GM19043 (cell line): ENCODE measurements at regions not wholly inside any gene's neighbourhood (a gene's known extent, or its start where the extent isn't known, plus 50 kb on each side); places are given as distances from the start of the nearest gene placed in this dataset.

Source experiments
- ATAC-seq: cut with Tn5 transposase; IDR thresholded peaks from one replicate; pipeline ENCODE4 v1.9.1; 2021; ENCODE audit warnings: low read depth; ENCODE audit not compliant: unreplicated experiment

DNA sequence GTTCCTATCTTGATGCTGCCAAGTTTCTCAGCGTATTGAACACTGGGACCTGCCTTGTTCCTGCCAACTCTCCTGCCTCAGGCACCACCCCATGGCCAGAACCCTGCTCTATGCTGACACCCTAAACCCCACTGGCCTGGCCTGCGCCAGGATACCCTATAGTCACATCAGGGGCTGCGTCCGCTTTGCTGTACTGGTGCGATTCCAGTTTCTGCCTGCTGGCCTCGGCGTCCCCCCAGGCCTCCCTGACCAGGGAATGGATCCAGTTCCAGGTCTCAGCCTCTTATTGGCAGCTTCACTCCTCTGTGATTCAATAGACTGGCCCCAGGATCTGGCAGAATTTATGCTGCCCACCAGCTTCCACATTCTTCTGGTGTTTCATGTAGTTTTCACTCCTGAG lies 55.0 kb downstream of the GPR6 start:
- ATAC-seq: no peak

DNA sequence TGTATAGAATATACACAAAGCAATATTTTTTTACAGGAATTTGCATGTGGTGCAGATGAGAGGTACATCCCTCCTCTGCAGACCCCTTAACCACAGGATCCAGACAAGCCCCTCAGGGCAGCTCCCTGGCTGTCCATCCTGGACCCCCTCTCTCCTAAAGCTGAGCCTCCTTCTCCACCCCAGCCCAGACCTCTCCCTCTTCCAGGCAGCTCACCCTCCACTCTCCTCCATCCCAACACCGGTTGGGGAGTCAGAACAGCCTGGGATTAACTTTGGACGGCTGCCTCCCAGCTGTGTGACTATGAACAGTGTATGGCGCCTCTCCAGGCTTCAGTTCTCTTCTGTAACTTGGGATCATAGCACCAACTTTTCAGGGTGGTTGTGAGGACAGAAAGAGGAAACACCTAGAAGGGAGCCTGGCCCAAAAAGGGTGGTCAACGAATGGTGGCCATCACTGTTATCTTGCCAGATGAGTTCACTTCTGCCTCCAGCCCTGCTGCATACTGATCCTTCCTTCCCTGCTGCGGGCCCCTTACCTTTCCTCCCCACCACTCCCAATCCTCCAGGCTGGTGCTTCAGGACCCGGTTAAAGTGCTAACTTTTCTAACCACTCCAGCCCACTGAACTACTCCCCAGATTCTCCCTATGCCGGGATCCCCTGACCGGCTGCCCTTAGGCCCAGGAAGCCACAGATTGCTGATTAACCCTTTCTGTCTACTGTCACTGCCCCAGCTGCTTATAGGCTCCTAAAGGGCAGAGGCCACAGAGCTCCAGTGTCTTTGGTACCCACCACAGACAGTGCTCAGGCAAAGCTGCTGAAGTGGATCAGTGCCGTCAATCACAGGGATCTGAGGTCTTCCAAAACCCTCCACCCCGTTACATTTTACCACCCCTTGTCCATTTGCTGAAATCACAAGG lies 55.9 kb downstream of the GPR6 start:
- ATAC-seq: no peak

DNA sequence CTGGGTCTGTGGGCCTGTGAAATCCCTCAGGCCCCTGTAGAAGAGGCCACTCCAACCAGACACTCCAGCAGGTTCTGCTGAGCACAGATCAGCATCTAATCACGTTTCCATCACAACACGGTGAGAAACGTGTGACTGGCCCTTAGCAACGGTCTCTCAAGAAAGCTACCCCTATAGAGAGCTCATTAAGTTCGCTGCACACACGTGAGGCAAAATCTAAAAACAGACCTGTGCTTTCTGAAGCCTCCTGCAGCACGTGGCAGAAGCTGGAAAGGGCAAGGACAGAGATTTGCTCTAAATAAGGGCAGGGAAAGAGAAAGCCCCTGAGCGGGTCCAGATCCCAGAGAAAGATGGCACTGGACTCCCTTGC lies 56.5 kb downstream of the GPR6 start:
- no peak for ATAC-seq

DNA sequence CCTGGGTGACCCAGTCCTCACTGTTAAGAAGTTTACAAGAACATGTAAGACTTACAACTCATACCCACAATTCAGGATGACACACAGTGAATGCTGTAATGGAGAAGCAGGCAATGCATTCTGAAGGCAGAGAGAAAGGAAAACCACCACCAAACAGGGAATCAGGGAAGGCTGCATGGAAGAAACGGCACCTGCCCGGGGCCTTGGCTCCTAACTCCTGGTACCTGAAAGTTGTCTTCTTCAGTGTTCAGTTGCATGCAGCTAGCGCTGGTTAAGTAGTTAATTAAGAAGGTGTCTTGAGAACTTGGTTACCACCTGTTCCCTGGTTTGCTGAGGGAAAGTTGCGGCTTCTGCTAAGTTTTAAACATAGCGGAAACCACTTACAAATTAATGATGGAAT lies 57.2 kb downstream of the GPR6 start:
- ATAC-seq: no peak

DNA sequence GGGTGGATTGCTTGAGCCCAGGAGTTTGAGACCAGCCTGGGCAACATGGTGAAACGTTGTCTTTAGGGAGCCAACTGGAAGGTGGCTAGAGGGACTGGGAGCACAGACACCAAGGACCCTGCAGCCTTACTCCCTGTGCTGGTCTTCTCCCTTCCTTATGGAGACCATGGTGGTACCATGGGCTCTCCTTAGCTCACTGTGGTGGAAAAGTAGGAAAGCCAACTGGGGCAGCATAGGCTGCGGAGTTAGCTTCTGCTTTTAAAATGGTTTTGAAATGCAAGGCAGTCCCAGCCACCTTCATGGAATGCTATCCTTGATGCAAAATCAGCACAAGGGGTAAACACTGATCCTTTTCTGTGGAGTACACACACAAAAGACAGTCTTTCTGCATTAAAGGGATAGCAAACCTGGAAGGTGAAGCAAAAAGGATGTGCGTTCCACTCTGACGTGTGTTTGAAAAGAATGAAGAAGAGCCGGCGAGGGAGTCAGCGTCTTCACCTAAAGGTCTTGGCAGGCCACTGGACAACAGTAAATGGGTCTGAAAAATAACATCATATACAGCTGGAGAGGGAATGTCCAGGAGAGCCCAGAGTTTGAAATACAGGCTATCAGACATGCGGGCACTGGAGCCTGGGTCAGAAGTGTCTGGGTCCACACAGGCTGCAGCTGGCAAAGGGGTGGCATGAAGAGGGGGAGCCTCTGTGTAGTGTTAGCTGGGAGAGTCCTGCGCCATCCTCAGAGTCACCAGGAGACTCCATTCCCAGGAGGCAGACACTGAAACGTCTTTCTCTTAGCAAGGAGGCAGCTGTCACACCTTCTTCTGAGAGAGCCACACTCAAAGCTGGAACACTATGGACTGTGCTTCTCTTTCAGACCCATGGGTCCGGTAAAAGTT lies 58.5 kb downstream of the GPR6 start:
- no peak for ATAC-seq

DNA sequence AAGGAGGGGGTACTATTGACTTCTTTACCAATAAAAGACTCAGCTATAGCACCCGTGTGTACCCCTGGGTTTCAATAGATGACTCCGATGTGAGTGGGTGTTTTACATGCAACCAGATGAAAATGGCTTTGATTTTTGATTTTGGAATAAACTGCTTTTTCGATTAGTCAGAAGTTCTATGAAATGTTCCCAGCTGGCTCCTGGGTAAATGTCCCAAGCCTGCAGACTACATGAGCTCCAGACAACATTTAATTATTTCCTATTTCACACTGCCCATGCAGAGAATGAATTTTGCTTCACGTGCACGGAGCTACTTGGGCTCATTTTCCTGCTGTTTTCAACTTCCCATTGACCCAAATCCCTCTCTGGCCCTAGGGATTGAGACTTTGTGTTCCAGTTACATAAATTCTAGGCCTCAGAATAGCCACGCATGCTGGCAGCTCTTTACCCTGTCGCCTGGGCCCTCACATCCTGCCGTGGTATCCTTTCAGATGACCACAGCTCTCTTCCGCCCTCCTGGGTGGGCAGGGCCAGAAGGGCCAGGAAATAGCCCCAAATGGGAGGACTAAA lies 59.7 kb downstream of the GPR6 start:
- ATAC-seq: no peak

DNA sequence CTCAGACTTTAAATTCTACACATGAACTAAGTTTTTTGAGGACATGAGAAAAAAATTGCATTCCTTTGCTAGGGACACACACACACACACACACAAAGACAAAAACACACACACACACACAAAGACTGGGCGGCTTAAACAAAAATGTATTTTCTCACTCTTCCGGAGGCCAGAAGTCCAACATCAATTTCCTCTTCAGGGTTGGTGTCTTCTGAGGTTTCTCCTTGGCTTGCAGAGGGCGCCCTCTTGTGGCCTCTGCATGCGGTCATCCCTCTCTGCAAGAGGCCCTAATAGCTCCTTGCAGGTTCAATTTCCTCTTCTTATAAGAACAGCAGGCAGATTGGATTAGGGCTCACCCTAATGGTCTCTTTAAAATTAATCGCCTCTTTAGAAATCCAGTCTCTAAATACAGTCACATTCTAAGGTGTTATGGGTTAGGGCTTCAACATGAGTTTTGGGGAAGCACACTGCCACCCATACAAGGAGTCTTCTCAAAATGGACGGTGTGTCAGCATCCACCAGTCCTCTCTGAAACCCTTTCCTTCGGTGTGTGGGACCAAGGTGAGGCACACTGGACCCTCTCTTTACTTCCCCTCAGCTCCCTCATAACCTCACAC lies 61.4 kb downstream of the GPR6 start:
- peak; percentile 76 for ATAC-seq

DNA sequence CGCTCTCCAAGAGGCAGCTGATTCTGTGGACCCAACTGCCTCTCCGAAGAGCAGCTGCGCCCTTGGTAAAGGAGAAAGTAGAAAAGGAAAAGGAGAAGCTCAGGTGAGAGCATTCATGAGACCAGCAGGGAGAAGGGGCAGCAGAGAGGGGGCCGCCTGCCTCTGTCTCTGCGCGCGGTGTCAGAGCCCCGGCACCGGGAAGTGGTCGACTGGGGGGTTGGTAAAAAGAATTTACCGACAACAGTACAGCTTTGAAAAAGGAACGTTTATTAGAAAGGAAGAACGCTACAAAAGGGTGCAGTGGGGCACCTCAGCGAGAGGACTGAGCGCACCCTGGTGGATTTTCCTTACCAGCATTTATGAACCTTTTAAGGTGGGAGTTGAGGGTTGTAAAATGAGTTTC lies 61.9 kb downstream of the GPR6 start:
- peak; percentile 39 for ATAC-seq

DNA sequence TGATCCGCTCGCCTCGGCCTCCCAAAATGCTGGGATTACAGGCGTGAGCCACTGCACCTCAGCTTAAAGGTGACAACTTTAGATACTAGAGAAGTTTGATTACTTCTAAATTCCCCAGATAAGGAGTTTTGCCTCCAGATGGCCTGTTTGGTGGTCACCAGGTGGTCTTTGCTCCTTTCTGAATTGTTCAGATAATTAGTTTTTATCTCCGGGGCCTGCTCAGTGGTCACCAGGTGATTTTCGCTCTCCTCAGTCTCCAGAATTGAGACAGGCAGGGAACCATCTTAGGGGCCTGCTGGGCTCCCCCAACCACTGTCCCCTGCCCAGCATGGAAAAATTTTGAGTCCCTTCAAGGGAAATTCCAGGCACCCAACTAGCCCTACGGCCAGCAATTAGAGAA lies 62.6 kb downstream of the GPR6 start:
- no peak for ATAC-seq

DNA sequence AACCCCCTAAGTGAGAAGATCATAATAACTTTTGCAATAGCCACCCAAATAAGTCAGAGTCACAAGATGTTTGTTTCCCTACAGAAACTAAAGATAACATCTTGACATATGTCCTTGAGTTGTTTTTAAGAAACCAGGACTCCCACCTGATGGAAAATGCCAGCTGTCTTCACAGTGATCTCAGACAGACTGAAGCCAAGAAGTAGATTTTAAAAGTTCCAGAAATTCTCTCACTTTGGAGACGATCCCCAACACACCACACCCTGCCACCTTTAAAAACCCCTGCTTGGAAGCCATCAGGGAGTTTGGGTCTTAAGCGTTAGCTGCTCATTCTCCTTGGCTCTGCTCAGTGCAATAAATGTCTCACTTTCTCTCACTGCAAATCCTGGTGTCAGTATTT lies 63.0 kb downstream of the GPR6 start:
- ATAC-seq: no peak

DNA sequence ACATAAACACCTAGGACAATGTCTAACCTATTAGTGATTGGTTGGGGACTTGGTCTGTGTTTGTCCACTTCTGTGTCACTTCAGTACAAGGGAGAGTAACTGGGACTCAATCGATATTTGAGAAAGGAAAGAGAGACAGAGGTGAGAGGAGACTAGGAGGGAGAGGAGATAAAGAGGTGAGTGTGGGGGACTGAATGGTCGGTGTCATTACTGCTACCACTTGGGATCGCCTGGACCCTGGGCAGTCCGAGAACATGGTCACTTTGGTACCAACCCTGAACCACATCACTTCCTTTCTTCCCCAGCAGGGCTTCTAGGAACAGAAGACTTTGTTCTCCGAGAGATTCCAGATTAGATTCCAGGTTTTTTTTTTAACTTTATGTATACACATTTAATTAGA lies 63.7 kb downstream of the GPR6 start:
- no peak for ATAC-seq

DNA sequence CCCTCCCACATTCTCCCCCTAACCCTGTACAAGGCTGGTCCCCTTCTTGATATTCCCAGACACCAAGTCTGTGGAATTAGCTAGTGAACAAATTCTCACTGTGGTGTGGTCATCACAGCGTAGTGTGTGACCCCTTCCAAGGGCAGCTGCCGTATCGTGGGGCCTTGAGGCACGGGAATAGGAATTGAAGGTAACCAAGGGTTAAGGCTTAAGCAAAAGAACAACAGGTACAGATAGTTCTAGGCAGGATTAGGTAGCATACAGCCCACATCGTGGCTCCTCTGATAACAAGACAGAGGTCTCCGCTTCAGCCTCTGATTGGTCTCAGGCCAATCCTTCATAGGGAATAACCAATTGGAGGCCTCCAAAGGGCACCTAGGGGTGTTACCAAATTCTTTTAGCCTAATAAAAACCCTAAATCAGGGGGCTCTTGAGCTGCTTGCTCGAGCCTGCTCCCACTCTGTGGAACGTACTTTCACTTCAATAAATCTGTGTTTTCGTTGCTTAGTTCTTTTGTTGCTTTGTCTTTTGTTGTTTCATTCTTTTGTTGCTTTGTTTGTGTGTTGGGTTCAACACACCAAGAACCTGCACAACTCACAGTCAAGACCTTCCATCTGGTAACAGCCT lies 64.7 kb downstream of the GPR6 start:
- ATAC-seq: no peak

DNA sequence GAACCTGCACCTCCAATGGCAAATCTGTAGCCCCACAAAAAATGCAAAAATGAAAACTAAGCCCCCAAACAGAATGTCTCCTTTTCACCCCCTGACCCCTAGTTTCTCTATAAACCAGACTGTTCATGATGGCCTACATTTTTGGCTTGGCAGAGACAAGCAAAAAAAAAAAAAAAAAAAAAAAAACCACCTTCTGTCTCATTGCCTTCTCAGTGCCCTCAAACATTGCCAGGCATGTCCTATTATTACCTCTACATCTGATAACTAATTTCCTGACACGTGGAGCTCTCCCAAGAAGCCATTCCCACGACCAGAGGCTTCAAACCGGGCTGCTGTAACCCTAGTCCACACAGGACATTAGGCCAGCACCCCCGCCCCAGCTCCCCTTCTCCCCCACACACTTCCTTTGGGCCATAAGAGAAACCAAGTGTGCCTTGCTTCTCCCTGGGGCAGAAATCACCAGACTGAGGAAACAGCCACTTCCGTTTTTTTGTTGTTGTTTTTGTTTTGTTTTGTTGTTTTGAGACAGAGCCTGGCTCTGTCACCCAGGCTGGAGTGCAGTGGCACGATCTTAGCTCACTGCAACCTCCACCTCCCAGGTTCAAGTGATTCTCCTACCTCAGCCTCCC lies 65.4 kb downstream of the GPR6 start:
- no peak for ATAC-seq

DNA sequence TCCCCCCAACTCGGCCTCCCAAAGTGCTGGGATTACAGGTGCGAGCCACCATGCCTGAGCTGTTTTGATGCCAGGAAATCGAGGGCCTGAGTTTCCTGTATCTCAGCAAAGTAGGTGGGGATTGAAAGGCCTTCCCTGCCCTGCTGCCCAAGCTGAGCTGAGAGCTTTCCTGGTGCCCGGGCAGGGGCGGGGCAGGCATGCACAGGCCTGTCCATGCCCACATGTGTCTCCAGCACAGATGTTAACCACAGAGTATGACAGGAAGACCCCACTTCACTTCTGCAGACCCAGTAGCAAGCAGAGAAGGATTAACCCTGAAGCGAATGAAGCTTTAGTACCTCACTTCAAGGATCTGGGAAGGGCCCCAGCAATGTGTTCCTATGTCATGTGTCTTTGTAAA lies 66.0 kb downstream of the GPR6 start:
- ATAC-seq: no peak

DNA sequence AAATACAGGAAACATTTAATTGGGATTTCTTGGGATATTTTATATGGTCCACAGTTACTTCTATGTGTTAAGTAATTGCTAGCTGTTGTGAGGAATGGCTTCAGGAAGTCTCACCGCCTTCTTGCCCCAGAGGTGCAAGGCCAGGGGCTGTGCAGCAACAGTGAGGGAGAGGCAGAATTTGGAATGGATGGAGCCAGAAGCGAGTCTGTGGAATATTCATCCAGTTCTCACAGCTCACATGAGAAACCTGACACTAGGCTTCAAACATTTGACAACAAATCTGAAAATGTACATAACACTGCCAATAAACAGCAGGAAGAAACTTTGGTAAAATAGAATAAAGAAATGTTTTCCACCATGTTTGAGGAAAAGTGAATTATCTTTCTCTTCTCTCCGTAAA lies 66.5 kb downstream of the GPR6 start:
- ATAC-seq: no peak

DNA sequence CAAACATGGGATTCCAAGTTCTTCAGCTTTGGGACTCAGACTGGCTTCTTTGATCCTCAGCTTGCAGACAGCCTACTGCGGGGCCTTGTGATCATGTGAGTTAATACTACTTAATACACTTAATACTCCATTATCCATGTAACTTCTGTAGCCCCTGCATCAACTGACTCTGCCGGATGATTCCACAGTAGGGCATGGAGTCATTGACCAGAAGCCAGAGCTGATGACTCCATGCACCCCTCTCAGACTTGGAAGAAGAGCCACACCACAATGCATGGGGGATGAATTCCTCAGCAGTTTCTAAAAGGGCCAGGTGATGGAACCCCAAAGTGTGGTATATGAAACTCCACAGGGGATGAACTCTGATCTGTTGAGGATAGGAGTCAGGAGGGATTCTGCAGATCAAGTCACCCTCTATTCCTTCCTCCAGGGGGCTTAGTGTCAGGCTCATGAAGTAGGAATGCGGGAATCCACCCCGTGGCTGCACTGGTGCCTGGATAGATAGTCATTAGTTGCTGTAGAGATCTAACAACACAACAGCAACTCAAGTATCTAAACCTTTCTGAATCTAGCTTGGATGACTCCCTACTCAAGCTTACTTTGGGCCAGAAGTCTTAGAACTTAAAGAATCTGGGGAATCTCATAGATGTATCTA lies 70.2 kb downstream of the GPR6 start:
- no peak for ATAC-seq

DNA sequence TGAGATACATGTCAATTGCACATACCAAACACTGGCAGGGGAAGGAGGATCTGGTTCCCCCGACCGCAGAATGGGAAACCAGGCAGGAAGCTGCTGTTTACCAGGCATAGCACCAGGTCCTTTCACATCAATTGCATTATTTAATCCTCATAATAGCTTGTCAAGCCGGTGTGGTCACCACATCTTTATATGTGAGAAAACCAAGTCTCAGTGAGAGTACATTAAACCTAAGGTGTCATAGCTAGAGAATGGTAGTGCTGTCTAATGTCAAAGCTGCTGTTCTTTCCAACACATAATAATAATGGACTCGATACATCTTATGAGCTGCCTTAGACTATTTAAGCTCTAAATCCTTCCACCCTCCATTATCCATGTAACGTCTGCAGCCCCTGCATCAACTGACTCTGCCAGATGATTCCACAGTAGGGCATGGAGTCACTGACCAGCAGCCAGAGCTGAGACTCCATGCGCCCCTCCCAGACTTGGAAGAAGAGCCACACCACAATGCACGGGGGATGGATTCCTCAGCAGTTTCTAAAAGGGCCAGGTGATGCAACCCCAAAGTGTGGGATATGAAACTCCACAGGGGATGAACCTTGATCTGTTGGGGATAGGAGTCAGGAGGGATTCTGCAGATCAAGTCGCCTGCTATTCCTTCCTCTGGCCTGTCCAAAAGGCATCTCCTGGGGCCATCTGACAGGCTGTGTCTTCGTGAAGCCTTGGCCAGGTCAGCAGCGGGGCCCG lies 71.8 kb downstream of the GPR6 start:
- ATAC-seq: no peak
